Cerebellar cortex (tissue), 1 donor: ENCODE measurements at regions not wholly inside any gene's neighbourhood (a gene's known extent, or its start where the extent isn't known, plus 50 kb on each side); places are given as distances from the start of the nearest gene placed in this dataset.
"Not testable (repeated sequence)": the region's sequence is repeated elsewhere in the genome, so short reads cannot be mapped to it uniquely, and the experiment has no call there.

Source experiments
- DNase-seq: peaks from one replicate; pipeline ENCODE4 v3.0.0-alpha.2; 2015; ENCODE audit warnings: low spot score

DNA sequence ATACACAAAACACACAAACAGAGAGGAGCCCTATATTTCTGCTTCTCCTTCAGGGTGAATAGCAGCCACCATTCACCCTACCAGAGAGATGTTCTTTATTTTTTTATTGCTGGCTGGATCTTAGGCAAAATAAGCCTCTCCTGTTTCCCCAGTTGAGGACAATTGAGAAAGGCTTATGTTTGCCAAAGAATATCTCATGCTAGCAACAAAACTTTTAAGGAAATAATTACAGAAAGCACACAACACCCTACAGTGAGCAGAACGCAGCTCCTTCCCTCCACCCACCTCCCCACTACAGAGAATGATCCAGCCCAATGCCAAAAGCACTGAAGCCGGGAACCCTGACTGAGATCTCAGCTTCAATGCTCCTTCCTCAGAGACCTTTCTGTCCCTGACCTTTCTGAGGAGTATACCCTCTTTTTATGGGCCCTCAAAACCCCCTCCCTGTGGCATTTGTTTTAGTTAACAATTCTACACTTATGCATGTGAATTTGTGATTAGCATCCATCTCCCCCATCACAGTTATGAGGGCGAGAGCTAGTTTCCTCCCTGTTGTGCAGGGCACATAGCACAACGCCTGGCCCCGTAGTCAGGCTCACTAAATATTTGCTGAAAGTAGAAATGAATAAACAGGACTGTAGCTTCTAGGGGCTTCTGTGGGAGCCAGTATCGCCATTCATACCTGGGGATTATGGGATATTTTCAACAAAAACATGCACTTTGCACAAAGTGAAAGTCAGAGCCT, 491.6 kb upstream of the CDH4 start:
- no peak for DNase-seq

DNA sequence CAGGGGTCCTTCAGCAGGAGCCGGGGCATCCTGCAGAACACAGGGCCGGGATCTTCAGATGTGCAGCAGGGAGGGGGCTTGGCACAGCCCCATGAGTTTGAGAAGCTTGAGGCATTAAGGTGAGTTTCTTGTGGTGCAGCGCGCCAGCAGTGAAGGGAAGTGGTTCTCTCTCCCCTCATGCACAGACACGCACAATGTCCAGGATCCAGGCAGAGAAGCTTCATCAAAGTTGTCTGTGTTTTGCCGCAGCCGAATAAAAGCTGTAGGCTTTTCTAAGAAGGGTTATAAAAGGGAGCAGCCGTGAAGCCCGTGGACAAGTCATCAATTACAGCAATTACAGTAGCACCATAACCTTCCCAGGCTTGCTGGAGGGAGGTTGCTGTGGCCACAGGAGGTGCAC, 491.0 kb upstream of the CDH4 start:
- DNase-seq: no peak

DNA sequence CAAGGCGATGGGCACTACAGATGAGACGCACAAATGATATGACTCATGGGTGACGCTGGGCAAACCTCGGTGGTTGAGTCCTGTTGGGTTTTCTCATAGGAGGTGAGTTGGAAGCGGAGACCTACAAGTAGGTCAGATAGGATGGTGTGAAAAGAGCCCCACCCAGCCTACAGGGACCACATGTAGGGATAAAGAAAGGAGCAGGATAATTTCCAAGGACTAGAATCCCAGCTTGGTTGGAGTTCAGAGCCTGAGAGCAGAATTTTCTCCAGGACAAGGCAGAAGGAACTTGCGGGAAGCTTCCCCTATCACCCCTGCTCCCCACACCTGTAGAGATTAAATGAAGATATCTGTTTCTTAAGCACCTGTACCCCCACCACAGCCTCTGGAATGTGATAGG, 489.7 kb upstream of the CDH4 start:
- no peak for DNase-seq

DNA sequence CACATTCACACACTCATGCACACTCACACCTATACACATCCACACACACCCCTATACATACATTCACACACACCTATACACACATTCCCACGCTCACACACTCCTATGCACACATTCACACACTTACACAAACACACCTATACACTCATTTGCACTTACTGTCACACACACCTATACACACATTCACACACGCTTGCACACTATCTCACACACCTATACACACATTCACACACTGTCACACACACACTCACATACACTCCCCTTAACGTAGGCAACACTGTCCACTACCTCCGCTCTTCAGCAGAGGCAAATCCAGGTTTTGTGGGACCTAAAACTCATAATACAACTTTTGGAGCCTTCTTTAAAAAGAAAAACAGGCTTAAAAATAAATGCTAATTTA, 487.7 kb upstream of the CDH4 start:
- no peak for DNase-seq

DNA sequence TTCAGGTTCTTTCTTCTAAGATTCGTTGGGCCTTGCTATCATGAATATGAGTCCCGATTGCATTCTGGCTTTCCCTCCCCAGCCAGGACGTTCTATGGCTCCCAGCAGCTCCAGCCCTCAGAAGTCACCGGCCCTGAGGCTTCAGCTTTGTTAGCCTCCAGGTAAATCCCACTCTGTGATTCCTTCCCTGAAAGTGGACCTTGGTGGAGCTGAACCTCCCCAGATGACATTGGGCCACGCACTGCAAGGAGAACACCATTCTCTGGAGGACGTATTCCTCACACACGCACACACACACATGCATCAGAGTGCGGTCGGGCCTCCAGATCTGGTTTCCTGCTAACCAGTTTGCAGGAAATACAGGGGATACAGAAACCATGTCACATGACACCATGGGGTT, 487.3 kb upstream of the CDH4 start:
- no peak for DNase-seq

DNA sequence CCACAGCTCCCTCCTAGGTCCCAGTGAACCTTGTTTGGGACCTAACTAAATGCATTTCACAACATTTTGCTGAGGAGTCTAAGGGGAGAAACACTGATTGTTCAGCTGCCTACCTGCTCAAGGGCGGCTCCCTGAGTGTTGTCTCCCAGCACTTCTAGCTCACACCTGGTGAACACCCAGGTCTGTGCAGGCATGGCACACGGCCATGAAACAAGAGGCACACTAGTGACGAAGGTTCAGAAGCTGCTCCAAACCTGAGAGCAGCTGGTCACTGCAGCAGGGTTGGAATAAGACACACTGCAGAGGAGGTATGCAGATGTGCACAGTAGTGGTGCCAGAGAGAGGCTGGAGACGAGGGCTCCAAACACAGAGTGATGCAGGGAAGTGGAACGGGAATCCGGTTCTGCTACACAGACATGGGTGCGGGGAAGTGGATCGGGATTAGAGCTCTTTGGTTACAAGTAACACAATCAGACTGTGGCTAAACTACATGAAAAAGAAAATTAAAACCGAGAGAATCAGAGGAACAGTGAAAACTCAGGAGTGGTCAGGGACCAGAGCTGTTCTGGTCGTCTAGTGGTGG, 486.1 kb upstream of the CDH4 start:
- DNase-seq: no peak

DNA sequence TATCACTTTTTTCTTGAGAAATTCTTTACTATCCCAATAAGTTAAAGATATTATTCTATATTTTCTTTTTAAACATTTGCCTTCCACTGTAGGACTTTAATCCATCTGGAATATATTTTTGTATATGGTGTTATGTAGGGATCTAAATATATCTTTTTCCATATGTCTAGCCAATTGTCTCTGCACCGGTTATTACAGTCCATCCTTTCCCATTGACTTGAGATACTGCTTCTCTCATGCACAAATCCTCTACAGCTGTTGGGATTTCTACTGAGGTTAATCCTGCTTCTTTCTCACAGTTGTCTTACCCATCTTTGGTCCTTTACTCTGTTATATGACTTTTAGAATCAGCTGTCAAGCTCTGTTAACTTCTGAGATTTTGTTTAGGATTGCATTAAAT, 483.8 kb upstream of the CDH4 start:
- DNase-seq: no peak

DNA sequence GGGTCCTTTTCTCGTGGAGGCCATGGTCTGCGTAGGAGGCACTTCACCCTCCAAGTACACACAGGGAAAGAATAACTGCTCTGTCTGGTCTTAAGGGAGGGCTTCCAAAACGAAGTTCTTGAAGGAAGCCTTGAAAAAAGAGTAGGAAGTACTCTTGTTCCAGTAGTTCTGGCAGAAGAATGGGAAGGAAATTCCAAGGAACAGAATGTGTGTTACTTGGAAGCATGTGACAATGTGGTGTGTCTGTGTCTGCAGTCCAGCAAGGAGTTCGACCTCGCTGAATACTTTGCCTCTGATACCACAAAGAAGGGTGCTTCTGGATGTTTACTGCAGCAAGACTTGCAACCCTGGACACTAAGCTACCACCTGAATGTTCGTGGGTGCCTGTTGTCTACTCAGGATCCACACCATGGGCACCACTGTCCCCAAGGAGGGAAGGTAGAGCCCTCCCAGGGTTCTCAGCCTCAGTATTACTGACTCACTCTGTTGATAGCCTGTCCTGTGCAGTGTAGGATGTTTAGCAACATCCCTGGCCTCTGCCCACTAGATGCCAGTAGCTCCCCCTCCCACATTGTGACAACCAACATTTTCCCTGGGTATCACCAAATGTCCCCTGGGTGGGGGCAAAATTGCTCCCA, 471.6 kb upstream of the CDH4 start:
- DNase-seq: no peak

DNA sequence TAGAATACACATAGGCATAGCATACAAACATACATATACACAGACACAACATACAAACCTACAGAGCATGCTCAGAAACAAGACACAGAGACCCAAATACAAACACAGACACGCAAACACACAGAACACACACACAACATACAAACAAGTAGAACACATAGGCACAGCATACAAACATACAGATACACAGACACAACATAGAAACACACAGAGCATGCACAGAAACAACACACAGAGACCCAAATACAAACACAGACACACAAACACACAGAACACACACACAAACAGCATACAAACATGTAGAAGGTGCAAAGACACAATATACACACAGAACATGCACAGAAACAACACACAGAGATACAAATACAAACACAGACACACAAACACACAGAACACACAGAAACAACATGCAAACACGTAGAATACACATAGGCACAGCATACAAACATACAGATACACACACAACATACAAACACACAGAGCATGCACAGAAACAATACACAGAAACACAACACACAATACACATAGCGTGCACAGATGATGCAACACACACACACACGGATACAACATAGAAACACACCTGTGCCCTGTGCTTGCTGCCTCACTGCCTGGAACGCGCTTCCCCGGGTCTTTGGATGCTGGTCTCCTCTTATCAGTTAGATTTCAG, 469.0 kb upstream of the CDH4 start:
- no peak for DNase-seq

DNA sequence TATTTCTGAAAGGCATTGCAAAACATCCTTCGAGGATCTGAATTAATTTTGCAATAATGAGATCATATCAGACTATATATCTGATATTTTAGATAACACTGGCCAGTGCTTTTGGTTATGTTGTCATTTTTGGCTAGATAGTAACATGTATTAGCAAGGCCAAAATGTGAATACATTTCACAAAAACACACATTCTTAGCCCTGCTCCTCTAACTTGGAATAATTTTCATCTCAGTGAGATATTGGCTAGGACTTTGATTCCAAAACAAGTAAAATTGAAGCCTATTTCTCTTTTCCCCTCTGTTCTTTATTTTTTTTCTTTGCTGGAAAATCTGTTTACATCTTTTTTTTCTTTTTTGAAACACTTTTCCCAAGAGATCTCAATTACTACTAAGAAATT, 466.8 kb upstream of the CDH4 start:
- no peak for DNase-seq

DNA sequence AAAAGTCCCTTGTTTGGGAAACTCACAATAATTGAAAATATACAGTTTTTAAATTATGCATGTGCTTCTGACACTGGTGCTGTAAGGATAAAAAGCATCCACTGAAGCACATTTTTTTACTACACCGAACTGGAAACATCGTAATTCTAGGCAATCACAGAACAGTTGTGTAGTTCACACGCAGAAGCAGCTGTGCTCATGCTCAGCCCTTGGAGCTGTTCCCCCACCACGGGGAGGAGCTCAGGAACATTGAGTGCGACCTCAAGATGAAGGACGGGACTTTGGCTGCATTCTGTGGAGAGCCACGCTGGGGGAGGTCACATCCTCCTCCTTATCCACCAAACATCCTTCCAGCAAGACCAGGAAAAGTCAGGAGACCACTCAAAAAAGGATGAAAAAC, 466.3 kb upstream of the CDH4 start:
- DNase-seq: no peak

DNA sequence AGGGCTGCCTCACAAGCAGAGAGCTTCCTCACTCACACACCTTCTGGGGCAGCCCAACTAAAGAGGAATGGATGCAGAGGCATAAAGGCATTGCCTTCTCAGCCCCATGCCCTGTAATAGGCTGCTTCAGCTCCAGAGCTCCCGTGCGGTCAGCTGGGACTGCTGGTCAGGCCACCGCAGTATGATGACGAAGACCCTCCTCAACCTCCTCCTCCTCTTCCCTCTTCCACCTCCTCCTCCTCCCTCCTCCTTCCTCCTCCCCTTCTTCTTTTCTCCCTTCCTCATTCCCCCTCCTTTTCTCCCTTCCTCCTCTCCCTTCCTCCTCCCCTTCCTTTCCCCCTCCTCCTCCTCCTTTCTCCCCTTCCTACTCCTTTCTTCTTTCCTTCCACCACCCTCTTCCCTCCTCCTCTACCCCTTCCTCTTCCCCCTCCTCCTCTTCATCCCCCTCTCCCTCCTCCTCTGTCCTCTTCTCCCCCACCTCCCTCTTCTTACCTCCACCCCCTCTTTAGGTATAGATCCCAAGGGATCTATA, 465.3 kb upstream of the CDH4 start:
- DNase-seq: no peak

DNA sequence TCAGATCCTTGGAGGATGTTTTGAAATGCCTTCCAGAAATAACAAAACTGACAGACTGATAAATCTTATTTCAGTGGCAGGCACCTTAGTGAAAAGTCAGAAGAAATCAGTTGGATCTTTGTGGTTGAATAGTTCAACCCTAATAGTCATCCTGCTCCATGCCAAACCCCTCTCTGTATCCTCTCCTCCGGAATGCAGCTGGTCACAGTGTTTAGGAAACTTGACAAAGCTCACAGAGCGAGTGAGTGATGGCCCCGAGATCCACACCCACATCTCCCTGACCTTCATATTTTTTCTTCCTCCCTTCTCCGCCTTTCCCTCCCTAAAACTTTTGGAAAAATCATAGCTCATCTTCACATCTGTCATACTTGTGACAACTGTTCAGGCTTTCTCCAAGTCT, 464.8 kb upstream of the CDH4 start:
- DNase-seq: no peak

DNA sequence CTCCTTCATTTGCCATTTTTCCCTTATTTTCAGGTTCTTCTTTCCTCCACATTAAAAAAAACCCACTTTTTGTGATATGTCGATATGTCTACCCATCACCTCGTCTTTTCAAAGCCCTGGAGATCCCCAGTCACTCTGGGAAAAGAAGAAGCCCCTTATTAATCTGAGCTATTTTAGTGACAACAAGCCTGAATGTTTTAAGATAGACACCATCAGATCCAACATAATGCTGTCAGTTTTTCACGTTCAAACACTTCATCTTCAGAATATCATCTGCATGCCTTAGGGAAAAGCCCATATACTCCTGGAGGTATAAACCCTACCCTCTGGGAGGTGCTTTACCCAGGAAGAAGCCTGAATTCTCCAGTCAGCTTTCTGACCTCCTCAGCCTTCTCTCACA, 464.0 kb upstream of the CDH4 start:
- DNase-seq: no peak

DNA sequence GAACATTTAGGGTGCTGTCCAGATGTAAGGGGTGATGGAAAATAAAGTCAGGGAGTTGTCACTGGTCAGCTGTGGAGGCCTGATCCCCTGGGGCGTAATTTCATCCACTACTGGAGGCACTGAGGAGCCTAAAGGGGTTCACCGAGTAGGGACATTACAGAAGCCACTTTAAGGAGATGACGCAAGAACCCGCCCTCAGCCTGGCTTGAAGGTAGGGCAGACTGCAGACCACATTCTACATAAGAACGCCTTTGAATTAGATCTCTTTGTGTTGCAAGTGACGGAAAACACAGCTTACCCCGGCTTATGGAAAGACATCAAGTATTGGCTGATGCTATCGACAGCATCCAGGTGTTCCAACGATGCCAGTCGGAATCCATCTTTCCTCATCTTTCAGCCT, 462.7 kb upstream of the CDH4 start:
- no peak for DNase-seq

DNA sequence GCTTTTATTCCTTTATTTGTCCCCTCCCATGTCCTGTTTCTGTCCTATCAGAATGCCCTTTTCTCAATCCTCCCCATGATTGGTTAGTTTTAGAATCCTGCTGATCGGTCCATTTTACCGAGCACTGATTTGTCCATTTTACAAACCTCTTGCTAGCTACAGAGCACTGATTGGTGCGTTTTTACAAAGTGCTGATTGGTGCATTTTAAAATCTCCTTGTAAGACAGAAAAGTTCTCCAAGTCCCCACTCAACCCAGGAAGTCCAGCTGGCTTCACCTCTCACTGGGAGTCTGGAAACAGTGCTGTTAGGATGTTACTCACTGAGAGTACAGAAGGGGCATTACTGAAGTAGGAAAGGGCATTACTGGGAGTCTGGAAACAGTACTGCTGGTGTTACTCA, 461.7 kb upstream of the CDH4 start:
- not testable (repeated sequence) for DNase-seq

DNA sequence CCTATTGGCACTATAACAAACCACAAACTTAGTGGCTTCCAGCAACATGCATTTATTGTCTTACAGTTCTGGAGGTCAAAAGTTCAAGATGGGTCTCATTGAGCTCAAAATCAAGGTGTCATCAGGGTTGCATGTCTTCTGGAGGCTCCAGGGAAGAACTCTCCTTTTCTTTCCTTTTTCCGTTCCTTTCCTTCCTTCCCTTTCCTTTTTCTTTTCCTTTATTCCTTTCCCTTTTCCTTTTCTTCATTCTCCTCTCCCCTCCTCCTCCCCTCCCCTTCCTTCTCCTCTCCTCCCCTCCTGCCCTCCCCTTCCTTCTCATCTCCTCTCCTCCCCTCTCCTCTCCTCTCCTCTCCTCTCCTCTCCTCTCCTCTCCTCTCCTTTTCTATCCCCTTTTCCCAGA, 460.2 kb upstream of the CDH4 start:
- no peak for DNase-seq

DNA sequence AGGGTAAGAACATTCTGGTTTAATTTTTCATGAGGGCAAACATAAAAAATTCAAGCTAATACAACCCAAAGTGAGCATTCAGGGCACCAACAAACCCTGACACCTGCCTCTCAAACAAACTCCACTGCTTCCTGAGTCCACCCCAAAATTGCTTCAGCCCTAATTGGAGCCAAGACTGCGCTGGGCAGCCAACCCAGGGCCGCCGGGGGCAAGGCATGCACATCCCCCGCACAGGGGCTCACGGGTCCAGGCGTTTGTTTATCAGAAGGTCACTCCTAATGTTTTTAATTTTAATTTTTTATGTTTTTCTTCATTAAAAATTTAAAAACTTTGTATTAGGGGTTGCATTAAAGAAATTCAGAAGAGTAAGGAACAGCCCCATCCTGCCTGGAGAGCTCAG, 459.1 kb upstream of the CDH4 start:
- DNase-seq: no peak

DNA sequence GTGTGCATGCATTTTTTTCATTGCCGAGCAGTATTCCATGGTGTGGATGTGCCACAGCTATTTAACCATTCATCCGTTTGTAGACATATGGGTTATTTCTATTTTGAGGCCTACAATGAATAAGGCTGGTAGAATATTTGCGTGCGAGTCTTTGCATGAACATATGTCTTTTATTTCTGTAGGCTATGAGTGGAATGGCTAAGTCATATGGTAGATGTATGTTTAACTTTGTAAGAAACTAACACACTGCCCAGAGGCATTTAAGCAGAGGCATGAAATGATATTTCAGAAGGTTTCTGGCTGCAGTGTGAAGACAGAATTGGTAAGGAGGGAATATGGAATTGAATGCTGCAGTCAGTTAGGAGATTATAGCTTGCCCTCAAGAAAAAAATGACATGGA, 457.4 kb upstream of the CDH4 start:
- no peak for DNase-seq

DNA sequence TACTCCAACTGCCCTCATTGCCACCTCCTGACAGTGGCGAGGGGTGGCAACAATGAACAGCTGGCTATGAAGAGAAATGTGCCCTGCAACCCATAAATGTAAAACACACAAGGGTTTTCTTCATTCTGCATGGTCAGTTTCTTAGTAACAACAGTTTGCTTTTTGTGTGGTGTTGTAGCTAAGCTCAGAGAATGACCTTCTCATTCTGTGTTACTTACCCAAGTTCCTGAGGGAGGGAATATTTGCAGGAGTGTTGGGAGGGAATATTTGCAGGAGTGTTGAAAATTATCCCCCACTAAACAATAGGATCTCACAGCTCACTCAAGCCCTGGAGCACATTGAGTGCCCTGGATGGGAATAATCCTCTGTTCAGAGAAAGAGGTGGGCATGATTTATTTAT, 456.4 kb upstream of the CDH4 start:
- DNase-seq: no peak

DNA sequence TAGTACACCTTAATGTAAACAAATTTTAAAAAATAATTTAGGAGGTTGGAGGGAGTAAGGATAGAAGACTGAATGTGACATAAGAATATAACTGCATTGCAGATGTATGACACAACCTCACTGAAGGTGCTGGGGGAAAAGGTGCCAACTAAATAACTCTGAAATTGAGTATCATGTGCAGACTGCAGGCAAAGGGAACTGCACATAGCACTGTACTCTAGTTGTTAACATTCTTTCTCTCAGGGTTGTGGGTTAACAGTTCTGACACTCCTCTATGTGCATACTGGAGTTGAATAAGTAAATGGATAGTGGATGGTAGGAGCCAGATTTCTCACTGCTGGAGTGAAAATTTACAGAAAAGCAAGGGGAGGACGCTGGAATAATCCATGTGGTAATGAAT, 451.9 kb upstream of the CDH4 start:
- DNase-seq: no peak

DNA sequence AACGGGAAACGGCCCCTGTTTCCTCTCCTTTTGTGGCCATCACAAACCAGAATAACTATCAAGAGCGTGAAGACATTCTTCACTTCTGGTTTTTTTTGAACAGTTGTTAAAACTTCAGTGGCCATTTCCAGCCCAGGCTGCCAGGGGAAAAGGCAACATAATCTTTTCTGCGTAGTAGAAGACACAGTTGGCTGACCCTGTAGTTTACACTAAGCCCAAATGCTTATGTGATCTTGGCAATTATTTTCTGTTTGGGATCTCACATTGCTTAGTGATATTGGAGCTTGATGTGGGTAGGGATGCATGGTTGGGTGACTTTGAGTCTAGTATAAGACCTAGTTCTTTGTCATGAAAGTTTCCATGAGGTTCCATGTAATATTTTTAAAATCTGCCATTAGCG, 449.4 kb upstream of the CDH4 start:
- DNase-seq: no peak
